ENCODE measurements at regions not wholly inside any gene's neighbourhood (a gene's known extent, or its start where the extent isn't known, plus 50 kb on each side); places are given as distances from the start of the nearest gene placed in this dataset.

- ChIA-PET POLR2A (no interaction called here), CTCF (no interaction called here)
- Histone ChIP-seq H3K9me3 (no peaks in the 10 kb centered on the region), H3K4me1 (no peaks in the 10 kb centered on the region), H3K4me2 (no peak overlapping the region), H3K4me3 (no peak overlapping the region), H3K27ac (no peak overlapping the region)
- DNase-seq (ENCODE audit: low read depth in 1 of 2, low spot score in 1 of 2) (no peak), ATAC-seq (no peak), FAIRE-seq (no peak)
- TF ChIP-seq NPAS2 (CRISPR knock-in tag; IDR thresholded peaks at IDR 0.05; ENCODE audit: borderline replicate concordance) = no peak
- peak; percentile 69 for TF ChIP-seq MAFK (IDR thresholded peaks at IDR 0.05; ENCODE audit: partially characterized antibody)
Measured at GRCh38 chr2:192566863-192567262, 372.1 kb upstream of the TMEFF2 start.

GRCh38 chr2:192560326-192560725, 365.6 kb upstream of the TMEFF2 start:
- no peak for ATAC-seq
- no peaks in the 10 kb centered on the region for H3K4me1 ChIP-seq
- no peak overlapping the region for H3K27ac ChIP-seq
- no peak for DNase-seq (ENCODE audit: low read depth in 1 of 2, low spot score in 1 of 2)
- H3K4me3 ChIP-seq = no peak overlapping the region
- CTCF ChIA-PET = no interaction called here
- no peaks in the 10 kb centered on the region for H3K9me3 ChIP-seq
- no peak for FAIRE-seq
- H3K4me2 ChIP-seq = no peak overlapping the region
- POLR2A ChIA-PET = no interaction called here
- WGBS (ENCODE audit: missing lambda C conversion rate) = 47% methylated on average over 1 of the region's 1 CpG
- TF ChIP-seq RARB (CRISPR knock-in tag; IDR thresholded peaks at IDR 0.05) (no peak), TP53 (CRISPR knock-in tag; IDR thresholded peaks at IDR 0.05) (no peak), SMC3 (IDR thresholded peaks at IDR 0.05) (no peak), ZNF302 (CRISPR knock-in tag; IDR thresholded peaks at IDR 0.05) (no peak), ESRRA (IDR thresholded peaks at IDR 0.05; ENCODE audit: borderline replicate concordance, low read length) (no peak), EHMT2 (IDR thresholded peaks at IDR 0.05; ENCODE audit: low read depth) (no peak), FOSL2 (IDR thresholded peaks at IDR 0.05) (no peak), FOSL2 (CRISPR knock-in tag; IDR thresholded peaks at IDR 0.05) (no peak), GATA3 (IDR thresholded peaks at IDR 0.05; ENCODE audit: borderline replicate concordance) (no peak), RFX5 (IDR thresholded peaks at IDR 0.05) (no peak)

GRCh38 chr2:192559587-192559986, 364.9 kb upstream of the TMEFF2 start:
- FAIRE-seq (no peak), DNase-seq (ENCODE audit: low read depth in 1 of 2, low spot score in 1 of 2) (peak in 1 of 2 experiments; percentile 31), ATAC-seq (0 out of 6 replicates have a peak, but pooled peaks of 1 of the 2 experiments have one; percentile 24)
- 0% methylated on average over 1 of the region's 1 CpG for WGBS (ENCODE audit: missing lambda C conversion rate)
- CTCF ChIA-PET = no interaction called here
- H3K4me2 ChIP-seq = no peak overlapping the region
- TF ChIP-seq RFX5 (IDR thresholded peaks at IDR 0.05) (no peak), HOXB13 (CRISPR knock-in tag; IDR thresholded peaks at IDR 0.05; ENCODE audit: low read depth) (no peak), POLR2AphosphoS2 (conservative IDR thresholded peaks at IDR 0.05; ENCODE audit: low read length) (no peak), RARB (CRISPR knock-in tag; IDR thresholded peaks at IDR 0.05) (no peak), NFE2L2 (conservative IDR thresholded peaks at IDR 0.05; ENCODE audit: low read length) (no peak), PHF8 (IDR thresholded peaks at IDR 0.05; ENCODE audit: borderline replicate concordance, low read depth) (no peak), PBX3 (IDR thresholded peaks at IDR 0.05) (no peak), ZC3H11A (IDR thresholded peaks at IDR 0.05) (no peak), HOXB5 (CRISPR knock-in tag; IDR thresholded peaks at IDR 0.05) (no peak)
- H3K27ac ChIP-seq = no peak overlapping the region
- no peaks in the 10 kb centered on the region for H3K9me3 ChIP-seq
- no peak overlapping the region for H3K4me3 ChIP-seq
- H3K4me1 ChIP-seq = no peaks in the 10 kb centered on the region
- POLR2A ChIA-PET = no interaction called here

GRCh38 chr2:192558637-192559036, 363.9 kb upstream of the TMEFF2 start:
- TF ChIP-seq RFX5 (IDR thresholded peaks at IDR 0.05) = no peak
- TF ChIP-seq MAFK (IDR thresholded peaks at IDR 0.05; ENCODE audit: partially characterized antibody) = peak; percentile 30
- no peak for TF ChIP-seq USF2 (IDR thresholded peaks at IDR 0.05)
- ATAC-seq (no peak), FAIRE-seq (no peak), DNase-seq (ENCODE audit: low read depth in 1 of 2, low spot score in 1 of 2) (no peak)
- WGBS (ENCODE audit: missing lambda C conversion rate) = 17% methylated on average over 1 of the region's 1 CpG
- ChIA-PET POLR2A (no interaction called here), CTCF (no interaction called here)
- no peaks in the 10 kb centered on the region for H3K9me3 ChIP-seq
- no peak overlapping the region for H3K27ac ChIP-seq
- H3K4me2 ChIP-seq = no peak overlapping the region
- H3K4me3 ChIP-seq = no peak overlapping the region
- H3K4me1 ChIP-seq = no peaks in the 10 kb centered on the region
